HG03432 (cell line): ENCODE measurements at regions not wholly inside any gene's neighbourhood (a gene's known extent, or its start where the extent isn't known, plus 50 kb on each side); places are given as distances from the start of the nearest gene placed in this dataset.

ENCODE experiments used
- ATAC-seq: cut with Tn5 transposase; IDR thresholded peaks from one replicate; pipeline ENCODE4 v1.9.1; 2021; ENCODE audit warnings: mild to moderate bottlenecking, moderate library complexity; ENCODE audit not compliant: unreplicated experiment

DNA sequence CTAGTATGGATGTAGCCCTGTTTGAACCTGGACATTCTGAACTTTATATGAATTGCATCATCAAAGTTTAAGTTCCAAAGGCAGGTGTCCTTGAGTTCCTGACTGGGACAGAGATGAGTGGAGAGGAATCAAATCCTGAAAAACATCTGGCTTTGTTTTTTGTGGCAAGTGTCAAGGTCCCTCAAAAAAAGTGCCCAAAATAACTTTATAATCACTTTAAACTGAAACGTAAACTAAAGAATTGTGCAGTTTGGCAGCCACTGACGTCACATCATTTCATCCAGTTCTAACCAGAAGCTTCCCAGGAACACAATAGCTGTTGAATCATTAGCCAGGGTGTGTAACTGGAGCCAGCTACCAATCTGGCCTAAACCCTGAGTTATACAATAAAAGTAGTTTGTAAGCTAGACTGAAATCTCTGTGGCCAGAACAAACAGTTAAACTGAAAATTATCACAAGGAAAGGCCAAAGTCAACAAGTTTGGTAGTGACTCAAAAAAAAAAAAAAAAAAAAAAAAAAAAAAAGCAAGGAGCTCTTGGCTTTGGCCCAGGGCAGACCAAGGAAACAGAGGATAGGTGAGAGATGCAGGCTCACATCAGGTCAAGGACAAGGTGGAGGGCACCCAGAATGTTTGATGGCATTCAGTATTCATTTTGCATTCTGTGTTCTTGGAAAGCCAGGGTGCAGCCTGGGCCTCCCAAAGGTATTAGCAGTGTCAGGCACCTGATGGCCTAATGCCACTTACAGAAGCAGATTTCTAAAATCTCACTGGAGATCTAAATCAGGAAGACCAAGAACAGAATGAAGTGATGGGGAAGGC lies 74.3 kb downstream of the TNFSF18 start:
- ATAC-seq = no peak

GRCh38 chr1:172977296-172978017 lies 73.3 kb downstream of the TNFSF18 start:
- no peak for ATAC-seq

GRCh38 chr1:172978595-172978994 lies 72.1 kb downstream of the TNFSF18 start:
- no peak for ATAC-seq

DNA sequence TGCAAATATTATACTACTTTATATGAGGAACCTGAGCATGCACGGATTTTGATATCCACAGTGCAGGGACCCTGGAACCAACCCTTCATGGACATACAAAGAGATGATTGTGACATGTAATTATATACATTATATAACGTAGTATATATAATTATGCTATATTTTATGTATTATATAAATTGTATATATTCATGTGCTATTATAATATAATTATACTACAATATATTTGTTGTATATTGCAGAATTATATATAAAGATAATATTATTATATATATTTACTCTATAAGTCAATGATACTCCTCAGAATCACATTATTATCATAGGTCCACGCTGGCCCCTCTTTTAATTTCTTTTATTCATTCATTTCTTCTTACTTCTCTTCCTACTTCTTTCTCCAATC lies 70.9 kb downstream of the TNFSF18 start:
- ATAC-seq = no peak

- ATAC-seq = no peak
Measured at GRCh38 chr1:172980456-172980855, 70.3 kb downstream of the TNFSF18 start.

DNA sequence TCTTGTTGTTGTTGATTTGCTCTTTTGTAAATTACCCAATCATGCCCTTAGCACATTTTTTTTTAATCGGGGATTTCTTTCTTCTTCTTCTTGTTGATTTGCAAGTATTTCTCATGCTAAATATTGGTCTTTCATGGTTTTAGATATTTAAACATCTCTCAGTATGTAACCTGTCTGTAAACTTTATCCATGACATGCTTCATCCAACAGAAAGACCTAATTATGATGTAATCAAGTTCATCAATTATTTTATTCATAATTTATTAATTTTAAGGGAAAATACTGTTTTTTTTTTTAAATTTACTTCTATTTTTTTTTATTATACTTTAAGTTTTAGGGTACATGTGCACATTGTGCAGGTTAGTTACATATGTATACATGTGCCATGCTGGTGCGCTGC lies 69.8 kb downstream of the TNFSF18 start:
- ATAC-seq = no peak
